HG02840 (cell line): ENCODE measurements at regions not wholly inside any gene's neighbourhood (a gene's known extent, or its start where the extent isn't known, plus 50 kb on each side); places are given as distances from the start of the nearest gene placed in this dataset.

Source experiments
- ATAC-seq: cut with Tn5 transposase; IDR thresholded peaks from one replicate; pipeline ENCODE4 v1.9.1; 2021; ENCODE audit warnings: mild to moderate bottlenecking, moderate library complexity, moderate number of reproducible peaks; ENCODE audit not compliant: unreplicated experiment, low FRiP score

DNA sequence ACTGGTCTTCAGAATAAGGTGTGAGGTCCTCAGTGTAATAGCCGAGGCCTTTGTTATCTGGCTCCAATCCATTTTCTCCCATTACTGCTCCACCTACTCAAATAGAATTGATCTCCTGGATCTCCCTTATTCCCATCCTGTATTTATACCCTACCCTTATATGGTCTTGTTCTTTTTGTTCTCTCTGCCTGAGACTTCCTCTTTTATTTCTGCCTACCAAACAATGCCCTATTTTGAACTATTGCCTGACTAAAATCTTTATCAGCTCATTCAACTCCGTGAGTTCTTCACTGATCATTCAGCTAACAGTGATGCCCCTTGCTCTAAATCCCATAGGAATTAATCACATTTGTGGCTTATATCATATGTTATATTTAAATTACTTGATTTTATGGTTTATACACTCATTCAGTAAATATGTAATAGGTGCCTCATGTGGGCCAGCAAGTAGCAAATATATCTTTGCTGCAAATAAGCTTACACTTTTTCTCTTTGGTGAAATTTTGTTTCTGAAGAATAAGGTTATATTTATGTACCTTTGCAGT lies 417.5 kb upstream of the MEF2C start:
- no peak for ATAC-seq

DNA sequence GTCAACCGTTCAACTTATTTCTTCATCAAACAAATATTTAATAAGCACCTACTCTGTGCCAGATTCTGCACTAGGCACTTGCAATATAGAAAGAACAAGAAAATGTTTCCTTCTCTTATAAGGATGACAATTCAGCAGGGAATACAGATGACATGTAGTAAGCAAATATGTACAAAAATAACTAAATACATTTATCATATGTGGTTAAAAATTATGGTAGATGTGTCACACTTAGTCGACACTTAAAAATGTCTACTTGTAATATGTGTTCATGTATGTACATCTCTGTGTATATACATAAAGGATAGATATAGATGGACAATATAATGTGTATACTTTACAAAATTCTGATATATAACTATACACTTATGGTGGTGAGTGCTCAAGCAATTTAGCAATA lies 417.0 kb upstream of the MEF2C start:
- no peak for ATAC-seq

DNA sequence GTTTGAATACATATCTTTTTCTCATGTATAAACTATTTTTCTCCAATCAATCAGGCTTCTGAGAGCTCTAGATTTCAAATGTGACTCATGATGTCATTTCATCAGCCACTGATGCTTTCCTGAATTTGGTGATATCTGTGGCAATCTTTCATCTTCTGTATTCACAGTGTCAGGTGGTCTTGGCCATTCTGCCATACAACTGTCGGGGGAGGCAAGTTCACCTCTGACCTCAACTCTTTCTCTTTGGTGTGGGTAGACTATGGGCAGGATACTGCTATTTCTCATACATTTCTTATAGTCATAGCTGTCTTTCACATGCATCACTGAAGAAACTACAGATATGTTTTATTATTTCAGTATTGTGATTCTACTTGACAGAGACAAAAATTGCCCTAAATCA lies 414.1 kb upstream of the MEF2C start:
- ATAC-seq = no peak

DNA sequence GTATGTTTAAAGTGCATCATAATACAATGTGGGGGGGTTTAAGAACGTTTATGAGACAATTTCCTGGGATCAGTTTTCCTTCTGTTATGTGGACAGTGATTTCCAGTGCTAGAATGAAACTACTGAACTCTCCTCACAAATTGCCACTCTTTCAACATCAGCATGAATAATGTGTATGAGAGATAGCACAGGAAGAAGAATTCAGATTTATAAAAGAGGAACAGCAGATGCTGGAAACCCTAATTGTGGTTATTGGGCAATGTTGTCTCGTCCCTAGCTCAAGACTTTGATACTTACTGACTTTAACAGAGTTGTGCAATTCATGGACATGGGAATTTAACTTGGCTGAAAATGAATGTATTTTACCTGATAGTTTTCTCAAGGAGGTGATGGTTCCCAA lies 410.8 kb upstream of the MEF2C start:
- ATAC-seq = no peak

DNA sequence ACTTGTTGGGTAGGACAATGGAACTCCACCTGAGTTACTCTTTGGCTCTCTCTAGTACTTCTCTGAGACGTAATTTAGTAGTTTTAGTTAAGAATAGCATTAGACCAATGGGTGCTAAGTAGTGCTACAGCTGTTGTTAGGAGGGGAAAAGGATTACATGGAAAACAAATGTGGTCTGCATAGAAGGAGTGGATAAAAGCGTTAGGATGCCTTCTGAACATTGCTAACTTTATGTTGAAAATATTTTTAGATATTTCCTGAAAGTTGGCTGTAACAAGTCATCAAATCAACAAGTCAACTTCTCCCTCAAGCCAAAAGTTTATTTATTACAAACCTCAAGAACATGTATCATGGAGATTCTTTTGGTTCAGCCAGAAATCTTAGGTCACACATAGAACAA lies 409.5 kb upstream of the MEF2C start:
- no peak for ATAC-seq

DNA sequence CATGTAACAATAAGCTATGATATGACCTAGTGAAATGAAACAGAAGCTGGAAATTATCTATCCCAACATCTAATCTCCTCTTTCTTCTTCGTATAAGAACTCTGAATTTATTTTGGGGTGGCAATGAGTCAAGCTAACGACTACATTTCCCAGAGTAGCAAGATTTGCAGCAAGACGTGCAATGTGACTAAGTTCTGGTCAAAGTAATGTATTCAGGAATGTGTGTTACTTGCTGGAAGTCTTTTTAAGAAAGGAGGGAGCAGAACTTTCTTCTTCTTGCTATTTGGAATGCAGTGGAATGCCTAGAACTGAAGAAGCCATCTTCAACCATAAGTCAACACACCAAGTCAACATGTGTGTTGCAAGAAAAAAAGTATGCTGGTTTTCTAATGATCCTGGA lies 406.6 kb upstream of the MEF2C start:
- no peak for ATAC-seq

DNA sequence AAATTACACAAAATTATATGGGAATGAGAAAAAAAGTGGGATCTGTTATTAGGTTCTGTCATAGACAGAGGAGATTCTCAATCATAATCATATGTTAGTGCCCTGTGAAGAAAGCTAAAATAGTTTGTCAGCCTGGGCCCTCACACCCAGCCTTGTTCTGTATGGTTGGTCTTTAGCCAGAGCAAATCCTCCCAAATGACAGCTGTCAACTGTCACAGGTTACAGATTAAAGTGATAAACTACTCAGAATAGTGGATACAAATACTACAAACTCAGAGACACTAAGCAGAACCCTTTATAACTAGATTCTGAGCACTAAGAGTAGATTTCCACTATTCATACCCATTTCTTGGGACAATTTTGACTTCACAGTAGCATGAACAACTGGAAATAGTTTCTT lies 405.0 kb upstream of the MEF2C start:
- no peak for ATAC-seq

DNA sequence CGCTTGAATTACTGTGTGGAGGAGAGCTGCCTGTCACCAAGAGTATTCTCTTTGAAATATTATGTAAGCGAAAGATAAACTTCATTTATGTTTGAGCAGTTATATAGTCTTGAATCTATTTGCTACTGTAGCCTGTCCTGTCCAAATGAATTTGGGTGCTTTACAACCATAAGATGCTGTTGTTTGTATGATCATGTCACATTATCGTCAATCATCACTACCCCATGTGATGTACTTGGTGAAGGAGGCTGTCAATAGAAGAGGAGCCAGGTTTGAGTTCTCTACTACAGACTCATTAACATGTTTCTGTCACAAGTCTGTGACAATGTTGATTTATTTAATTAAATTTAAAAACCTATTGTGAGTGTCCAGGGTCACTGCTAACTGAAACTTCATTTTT lies 403.3 kb upstream of the MEF2C start:
- no peak for ATAC-seq

DNA sequence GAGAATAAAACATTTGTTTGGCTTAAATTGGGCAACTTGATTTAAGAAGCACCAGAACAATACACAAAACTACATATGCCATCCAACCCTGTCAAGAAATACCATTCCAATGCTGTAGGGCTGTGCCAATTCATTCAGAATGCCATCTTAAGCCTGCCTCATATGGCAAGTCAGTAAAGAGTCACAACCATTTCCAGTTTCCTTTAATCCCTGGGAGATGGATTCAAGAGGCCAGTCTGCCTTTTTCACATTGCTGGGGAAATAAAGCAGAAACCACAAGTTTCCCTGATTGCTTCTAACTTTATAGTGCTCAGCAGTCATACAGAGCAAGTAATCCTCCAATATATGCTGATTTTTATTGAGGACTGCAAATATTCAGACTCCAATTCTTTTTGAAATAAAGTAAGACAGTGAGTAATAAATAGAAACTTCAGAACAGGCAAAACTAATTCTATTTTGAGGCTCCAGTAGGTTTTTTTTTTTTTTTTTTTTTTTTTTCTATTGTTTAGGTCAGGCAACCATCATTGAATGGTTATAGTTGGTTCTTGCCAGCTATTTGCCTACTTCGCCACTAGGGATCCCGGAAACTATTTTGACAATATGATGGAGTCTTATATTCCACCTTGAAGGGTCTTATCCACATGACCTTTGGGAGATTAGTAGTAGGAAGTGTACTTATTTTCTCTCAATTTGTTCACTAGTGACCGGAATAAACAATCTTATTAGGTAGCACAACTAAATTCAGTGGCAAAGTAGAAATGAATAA lies 400.9 kb upstream of the MEF2C start:
- ATAC-seq = no peak

DNA sequence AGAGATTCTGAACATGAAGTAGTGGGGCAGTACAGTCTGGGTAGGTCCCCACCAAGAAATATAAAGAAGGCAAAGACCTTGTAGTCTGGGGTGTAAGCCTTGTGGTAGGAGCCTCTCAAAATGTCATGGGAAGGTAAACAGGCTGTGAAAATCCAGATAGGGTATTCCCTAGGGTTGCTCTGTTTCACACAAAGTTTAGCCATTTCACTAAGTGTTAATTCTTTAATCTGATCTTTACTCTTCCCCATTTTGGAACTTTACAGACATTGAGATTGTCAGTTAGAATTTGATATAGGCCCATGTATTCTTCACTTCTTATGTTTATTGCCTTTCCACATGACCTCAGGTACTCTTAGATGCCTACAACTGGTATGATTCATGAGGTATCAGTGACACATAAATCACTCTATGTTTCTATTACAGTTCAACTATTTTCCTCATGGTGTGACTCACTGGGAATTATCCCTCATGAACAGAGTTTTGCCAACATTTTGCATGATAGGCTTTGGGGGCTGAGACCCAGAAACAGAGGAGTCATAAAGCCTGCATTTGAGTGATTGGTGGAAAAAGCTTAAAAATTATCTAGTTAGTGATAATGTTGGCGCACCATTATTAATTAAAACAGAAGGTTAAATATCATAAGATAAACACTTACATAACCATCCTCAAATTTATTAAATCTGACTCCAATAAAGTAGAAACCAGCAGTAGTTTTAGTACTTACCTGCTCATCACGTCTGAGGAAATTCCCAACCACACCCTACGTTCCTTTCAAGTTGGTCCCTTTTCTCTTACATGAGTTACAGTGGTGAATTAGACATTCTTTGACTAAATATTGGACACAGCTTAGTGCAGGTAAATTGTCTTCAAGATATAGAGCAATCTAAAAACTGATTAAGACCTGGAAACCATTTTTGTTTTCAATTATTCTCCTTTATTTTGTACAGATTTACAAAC lies 399.8 kb upstream of the MEF2C start:
- no peak for ATAC-seq

DNA sequence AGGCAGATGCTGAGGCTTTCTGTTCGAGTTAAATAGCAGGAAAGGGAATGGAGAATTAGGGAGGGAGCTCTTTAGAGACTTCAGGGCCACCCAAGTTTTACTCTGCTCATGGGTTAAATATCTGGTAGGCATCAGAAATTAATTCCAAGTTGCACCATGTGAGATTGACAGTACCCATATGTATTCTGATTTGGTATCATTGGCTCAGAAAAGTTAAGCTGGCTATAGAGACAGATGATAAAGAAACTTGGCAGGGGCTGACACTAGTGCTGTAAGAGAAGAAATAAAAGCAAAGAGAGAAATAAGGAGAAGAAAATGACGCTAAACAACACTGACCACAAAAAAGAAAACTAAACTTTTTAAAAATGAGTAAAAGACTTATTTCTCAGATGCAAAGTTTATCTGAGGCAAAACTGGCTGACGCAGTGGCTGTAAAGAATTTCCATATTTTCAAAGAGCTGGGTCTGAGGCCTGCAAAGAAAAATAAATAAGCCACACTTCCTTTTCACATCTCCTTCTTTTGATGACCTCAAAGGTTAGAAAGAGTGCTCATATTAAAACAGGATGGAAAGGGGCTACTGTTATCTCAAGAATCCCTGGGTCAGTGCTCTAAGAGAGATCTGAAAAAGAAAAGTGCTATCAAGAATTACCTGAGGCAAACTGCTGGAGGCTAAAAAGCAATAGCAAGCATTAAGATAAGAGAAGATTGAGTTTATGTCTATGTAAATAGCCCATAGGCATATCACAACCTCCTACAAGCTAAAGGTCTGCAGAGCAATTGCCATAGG lies 399.0 kb upstream of the MEF2C start:
- ATAC-seq = no peak

DNA sequence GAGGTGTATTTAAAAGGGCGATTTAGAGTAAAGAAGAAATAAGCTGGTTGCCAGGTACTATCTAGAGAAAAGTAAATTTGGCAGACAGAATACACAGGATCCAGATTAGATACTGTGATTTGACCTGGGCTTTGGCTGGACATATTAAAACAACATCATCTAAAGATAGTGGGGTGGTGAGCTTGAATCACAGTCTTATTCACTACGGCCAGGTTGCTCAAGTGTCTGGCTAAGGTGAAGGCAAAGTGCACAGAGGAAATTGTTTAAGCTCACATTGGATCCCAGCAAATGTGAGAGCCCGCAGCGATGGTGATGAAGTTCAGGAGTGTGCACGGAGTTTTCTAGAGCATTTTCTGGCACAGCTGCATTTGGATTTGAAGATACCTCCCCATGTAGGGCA lies 398.2 kb upstream of the MEF2C start:
- no peak for ATAC-seq

DNA sequence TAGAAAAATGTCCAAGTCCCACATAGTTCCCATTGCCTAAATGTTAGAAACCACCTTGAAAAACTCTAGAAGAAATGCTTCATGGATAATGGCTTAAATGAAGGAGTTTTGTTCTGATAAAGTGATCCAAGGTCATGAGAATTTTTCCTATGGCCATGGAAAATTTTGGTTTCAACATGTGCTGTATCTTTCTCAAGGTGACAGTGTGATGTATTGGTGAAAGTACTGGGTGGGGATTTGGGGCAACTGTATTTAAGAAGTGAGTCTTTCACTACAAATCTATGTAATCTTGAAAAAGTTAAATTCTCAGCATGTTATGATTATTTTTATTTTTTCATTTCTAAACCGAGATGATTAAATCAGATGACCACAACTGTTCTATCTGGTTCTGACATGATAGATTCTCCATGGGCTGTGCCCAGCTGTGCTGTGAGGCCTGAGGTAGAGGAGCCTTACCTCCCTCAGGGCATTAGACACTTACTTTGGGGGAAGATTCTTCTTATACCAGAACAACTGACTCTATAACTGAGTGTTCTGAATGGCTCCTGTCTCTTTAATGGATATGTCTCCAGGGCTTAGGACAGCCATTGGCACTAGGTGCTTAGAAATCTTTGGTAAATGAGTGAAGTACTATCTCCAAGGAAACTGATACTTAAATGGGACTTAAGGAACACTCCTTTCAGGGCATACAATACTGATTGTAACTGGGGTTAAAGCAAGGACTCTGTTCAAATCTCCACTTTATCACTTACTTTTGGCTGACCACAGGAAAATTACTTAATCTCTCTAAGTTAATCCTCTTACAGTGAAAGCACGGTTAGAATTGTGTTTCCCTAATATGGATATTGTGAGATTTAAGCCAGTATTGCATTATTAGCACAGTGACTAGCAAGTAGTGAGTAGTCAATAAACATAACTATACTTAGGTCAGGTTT lies 397.4 kb upstream of the MEF2C start:
- no peak for ATAC-seq

DNA sequence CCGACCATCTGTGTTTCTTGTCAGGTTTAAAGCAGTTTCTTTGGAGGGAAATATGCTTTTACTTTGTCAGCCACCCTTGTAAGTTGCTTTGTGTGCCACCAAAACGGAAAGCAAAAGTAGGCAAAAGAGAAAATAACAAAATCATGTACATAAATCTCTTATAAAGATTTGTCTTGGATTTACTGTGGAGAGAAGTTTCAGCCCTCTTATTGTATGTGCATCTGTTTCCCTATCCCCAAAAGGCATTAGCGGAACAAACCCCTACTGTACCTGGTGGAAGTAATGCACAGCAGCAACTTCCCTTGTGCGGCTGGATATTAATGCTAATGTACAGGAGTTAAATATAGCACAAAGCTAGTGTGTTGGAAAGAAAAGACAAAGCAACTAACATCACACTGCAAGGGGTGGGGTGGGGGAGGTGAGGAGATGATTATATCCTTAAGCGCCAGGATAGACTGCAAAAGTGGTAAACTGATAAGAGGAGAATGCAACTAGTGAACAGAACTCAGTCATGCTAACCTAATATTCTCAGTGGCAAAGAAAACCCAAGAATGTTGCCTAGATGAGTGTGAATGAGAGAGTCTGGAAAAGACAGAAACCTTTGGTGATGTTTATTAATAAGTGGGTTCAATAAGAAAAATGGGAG lies 396.5 kb upstream of the MEF2C start:
- ATAC-seq = no peak

DNA sequence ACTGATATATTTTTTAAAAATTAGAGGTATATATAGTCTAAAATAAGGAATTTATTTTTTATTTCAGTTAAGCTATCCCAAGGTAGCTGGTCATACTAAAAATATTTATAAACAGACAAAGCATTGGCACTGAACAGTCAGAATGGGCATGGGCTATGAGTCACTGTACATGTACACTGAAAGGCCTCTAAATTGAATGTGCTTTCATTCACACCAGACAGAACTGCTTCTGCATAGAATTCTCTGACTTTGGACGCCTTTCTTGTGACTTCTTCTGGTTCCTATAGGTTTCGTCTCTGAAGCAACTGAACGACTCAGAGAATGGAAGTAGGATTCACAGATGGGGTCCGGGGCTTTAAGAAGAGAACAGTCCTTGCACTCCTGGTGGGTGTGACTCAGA lies 394.8 kb upstream of the MEF2C start:
- ATAC-seq = no peak

DNA sequence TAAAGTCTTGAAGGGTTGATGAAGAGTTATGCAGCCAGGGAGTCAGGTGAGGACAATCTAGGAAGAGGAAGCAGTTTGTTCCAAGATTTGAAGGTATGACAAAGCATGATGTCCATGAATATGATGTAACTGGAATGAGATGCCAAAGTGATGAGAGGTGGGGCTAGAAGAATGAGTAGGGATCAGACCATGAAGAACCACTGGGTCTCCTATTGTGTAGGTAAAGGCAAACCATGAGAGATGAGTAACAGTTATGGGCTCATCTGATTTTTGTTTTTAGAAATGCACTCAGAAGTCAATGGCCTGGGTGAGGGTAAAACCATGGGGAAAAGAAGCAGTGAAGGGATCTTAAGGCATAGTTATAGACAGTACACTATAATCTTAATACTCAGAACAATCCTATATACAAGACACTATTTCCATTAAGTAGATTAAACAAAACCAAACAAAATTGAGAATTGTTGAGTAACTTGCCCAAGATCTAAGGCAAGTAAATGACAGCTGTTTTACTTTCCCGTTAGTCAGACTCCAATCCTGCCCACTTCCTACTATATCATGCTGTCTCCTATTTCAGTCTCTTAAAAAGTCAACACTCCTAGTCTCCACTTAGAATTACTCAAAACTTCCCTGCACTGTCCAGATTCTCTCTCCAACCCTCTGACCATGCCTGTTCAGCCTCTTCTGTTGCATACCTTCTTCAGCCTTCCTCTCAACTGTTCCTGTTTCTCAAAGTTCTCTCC lies 393.8 kb upstream of the MEF2C start:
- ATAC-seq = no peak

DNA sequence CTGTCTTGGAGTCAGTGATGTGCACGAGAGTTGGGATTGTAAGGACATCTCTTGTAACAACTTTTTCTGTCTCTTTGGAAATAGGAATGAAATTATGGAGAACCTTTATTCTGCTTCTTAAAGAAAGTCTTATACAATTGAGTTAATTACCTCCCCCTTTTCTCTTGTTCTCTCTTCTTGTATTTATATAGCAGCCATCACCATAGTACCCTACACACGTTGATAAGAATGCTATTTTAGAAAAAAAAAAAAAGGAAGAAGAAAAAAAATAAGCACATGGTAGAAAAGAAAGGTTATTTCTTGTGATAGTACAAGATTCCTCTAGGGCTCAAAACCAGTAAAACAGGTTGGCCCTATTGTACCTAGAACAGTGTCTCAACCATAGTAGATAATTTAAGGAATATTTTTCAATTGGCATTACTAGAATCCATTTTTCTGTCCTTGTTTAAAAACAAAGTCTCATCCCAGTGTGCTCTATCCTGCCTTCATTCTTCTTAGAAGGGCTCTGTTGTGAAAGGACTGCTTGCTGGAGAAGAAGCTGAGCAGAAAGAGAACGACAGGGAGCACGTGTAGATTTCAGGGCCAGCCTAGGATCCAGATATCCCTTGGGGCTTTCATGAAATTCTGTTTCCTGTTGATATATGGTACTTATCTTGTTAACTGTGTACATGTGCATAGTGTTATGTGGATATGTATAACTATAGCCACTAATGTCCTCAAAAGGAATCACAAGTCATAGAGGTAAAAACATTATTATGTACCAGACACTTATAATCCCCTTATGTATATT lies 392.3 kb upstream of the MEF2C start:
- ATAC-seq = no peak

DNA sequence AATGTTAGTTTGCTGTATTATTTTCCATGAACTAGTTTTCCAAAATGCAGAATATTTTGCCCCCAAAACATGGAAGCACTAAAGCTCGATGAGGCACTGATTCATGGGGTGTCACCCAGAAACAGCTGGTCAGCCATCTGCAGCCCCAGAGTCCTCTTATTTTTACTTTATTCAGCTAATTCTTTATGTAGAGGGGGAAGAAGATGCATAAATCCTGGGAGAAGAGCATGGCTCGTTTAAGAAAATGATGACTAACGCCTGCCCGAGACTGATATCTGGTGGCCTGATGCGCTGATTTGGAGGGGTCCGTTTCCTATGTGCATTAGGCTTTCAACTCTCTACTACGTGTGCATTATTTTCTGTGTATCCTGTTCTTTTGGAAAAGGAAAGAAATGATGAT lies 390.3 kb upstream of the MEF2C start:
- ATAC-seq = no peak
